Thyroid gland (tissue), 4 donors: ENCODE measurements at regions not wholly inside any gene's neighbourhood (a gene's known extent, or its start where the extent isn't known, plus 50 kb on each side); places are given as distances from the start of the nearest gene placed in this dataset.

ENCODE experiments used
- DNase-seq, 2 donors: peaks; one replicate each; pipeline ENCODE4 v3.0.0-alpha.2; 2019
- H3K27ac ChIP-seq, 3 donors: fragments of 200-600 bp; sonication (generic); 1 replicate in 2 of 3; 2 replicates in 1 of 3; pipeline ENCODE4 v1.5.1; 2016 to 2019; ENCODE audit warnings: mild to moderate bottlenecking in 1 of 3, moderate library complexity in 1 of 3
- H3K27me3 ChIP-seq: fragments of 200-600 bp; sonication (generic); one replicate; pipeline ENCODE4 v1.5.1; 2019
- H3K36me3 ChIP-seq, 2 donors: fragments of 200-600 bp; sonication (generic); one replicate each; pipeline ENCODE4 v1.5.1; 2016 to 2019
- H3K4me1 ChIP-seq, 2 donors: fragments of 200-600 bp; sonication (generic); one replicate each; pipeline ENCODE4 v1.5.1; 2017 to 2019
- H3K4me3 ChIP-seq, 3 donors: fragments of 200-600 bp; sonication (generic); replicated peaks in 1 of 3; 1 replicate in 2 of 3; 2 replicates in 1 of 3; pipeline ENCODE4 v1.5.1; 2016; ENCODE audit warnings: mild to moderate bottlenecking in 1 of 3
- H3K9me3 ChIP-seq: fragments of 200-600 bp; sonication (generic); one replicate; pipeline ENCODE4 v1.5.1; 2017
- POLR2A ChIP-seq, 2 donors: fragments of 450-650 bp; IDR thresholded peaks; one replicate each; pipeline ENCODE4 v1.6.1; 2017; ENCODE audit warnings: antibody characterized with exemption in 2 of 2, mild to moderate bottlenecking in 2 of 2, moderate library complexity in 1 of 2
- WGBS, 2 donors: methylation state at CpG; one replicate each; pipeline ENCODE4 v1.1.5; 2017; 5-methylcytosine and 5-hydroxymethylcytosine counted together
- intact Hi-C: fragments of 100-400 bp; cut with DNase I; formaldehyde crosslinking; loops from one replicate; pipeline ENCODE4 v1.15.1; 2023
- TF ChIP-seq, protein P1 (sequence below), 6 experiments: fragments of 200-600 bp in 3 of 6; fragments of 450-650 bp in 3 of 6; sonication (generic) in 3 of 6; IDR thresholded peaks; one replicate each; pipeline ENCODE4 v1.5.1; 2016 to 2019; ENCODE audit warnings: antibody characterized with exemption in 6 of 6, mild to moderate bottlenecking in 2 of 6, inconsistent platforms in 1 of 6, moderate library complexity in 1 of 6

- 90 to 95% methylated on average over 5 of the region's 5 CpGs for WGBS, 2 donors
- H3K27me3 ChIP-seq, result no peaks in the 10 kb centered on the region
- H3K27ac ChIP-seq, result no peak overlapping the region
- DNase-seq, result no peak
- intact Hi-C loops, result no loop called here
- H3K4me1 ChIP-seq, result no peaks in the 10 kb centered on the region
- no peak for TF ChIP-seq POLR2A (IDR thresholded peaks at IDR 0.05)
- TF ChIP-seq, protein P1, sequence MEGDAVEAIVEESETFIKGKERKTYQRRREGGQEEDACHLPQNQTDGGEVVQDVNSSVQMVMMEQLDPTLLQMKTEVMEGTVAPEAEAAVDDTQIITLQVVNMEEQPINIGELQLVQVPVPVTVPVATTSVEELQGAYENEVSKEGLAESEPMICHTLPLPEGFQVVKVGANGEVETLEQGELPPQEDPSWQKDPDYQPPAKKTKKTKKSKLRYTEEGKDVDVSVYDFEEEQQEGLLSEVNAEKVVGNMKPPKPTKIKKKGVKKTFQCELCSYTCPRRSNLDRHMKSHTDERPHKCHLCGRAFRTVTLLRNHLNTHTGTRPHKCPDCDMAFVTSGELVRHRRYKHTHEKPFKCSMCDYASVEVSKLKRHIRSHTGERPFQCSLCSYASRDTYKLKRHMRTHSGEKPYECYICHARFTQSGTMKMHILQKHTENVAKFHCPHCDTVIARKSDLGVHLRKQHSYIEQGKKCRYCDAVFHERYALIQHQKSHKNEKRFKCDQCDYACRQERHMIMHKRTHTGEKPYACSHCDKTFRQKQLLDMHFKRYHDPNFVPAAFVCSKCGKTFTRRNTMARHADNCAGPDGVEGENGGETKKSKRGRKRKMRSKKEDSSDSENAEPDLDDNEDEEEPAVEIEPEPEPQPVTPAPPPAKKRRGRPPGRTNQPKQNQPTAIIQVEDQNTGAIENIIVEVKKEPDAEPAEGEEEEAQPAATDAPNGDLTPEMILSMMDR (IDR thresholded peaks at IDR 0.05), result no peak
- H3K9me3 ChIP-seq, result no peaks in the 10 kb centered on the region
- no peak overlapping the region for H3K4me3 ChIP-seq
- no peaks in the 10 kb centered on the region for H3K36me3 ChIP-seq
These were observed 978.6 kb downstream of the NLGN4X start for GRCh38 chrX:5250106-5250505.

DNA sequence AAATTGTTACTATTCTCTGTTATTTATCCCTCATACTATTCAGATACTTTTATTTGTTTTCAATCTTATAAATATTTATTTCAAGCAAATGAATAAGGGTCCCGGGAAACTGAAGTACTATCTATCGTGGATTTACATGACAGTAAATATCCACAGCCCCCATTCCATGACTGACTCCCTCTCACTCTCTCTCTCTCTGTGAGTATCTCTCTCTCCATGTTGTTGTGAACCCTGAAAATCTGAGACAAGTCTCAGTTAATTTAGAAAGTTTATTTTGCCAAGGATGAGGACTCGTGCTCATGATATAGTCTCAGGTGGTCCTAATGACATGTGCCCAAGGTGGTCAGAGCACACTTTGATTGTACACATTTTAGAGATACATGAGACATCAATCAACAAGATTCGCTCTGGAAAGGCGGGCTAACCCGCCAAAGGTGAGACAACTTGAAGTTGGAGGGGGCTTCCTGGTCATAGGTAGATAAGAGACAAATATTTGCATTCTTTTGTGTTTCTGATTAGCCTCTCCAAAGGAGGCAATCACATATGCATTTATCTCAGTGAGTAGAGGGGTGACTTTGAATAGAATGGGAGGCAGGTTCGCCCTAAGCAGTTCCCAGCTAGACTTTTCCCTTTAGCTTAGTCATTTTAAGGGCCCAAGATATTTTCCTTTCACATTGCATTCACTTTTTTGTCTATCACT, 986.4 kb downstream of the NLGN4X start:
- Histone ChIP-seq H3K36me3 (no peaks in the 10 kb centered on the region), H3K9me3 (no peaks in the 10 kb centered on the region), H3K4me1 (no peaks in the 10 kb centered on the region), H3K27ac (no peak overlapping the region), H3K4me3 (no peak overlapping the region), H3K27me3 (no peaks in the 10 kb centered on the region)
- intact Hi-C loops, result no loop called here
- TF ChIP-seq, protein P1 (IDR thresholded peaks at IDR 0.05), result no peak
- TF ChIP-seq POLR2A (IDR thresholded peaks at IDR 0.05), result no peak
- WGBS, 2 donors, result 33% methylated on average over 6 of the region's 7 CpGs; no CpG with 5 or more reads in 1 of the 2 donors
- DNase-seq, result no peak

DNA sequence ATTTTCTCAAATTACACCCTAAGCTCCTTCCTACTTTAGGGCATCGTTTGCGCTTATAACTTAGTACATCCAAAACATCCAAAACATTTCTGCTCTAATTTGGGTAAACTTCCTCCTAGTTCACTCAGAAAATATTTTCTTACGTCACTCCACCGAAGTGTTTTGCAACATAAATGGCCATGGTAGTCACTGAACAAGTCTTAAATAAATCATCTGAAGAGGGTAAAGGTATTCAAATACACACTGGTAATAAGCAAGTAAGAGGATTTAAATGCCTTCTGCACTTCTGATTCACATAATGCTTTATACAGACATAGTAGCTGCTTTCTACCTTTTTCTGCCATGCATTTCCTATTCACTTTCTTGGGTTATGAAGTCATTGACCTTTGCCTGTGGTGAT, 991.9 kb downstream of the NLGN4X start:
- no peaks in the 10 kb centered on the region for H3K9me3 ChIP-seq
- no peak overlapping the region for H3K27ac ChIP-seq
- H3K27me3 ChIP-seq, result no peaks in the 10 kb centered on the region
- H3K4me1 ChIP-seq, result no peaks in the 10 kb centered on the region
- TF ChIP-seq POLR2A (IDR thresholded peaks at IDR 0.05), result no peak
- TF ChIP-seq, protein P1 (IDR thresholded peaks at IDR 0.05), result no peak
- 64 to 69% methylated on average over 4 of the region's 4 CpGs for WGBS, 2 donors
- no peak overlapping the region for H3K4me3 ChIP-seq
- intact Hi-C loops, result no loop called here
- H3K36me3 ChIP-seq, result no peaks in the 10 kb centered on the region
- no peak for DNase-seq

DNA sequence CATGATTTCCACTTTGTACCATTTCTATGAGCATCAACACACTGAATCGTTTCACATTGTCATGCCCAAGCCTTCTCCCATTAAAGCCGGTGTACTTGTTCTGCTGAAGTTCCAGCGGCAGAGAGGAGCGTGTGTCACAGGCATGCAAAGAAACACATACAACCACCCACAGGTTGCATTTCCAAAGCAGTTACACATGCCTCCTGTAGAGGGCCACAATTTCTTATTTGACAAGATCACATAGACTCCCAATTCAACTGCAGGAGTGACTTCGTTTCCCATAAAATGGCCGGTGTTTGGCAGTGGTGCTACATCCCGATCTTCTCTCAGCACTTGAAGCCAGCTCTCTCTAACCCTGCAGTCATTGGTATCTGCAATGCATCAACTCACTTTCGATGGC, 992.6 kb downstream of the NLGN4X start:
- no peaks in the 10 kb centered on the region for H3K9me3 ChIP-seq
- no peak overlapping the region for H3K27ac ChIP-seq
- TF ChIP-seq POLR2A (IDR thresholded peaks at IDR 0.05), result no peak
- TF ChIP-seq, protein P1 (IDR thresholded peaks at IDR 0.05), result no peak
- 59 to 67% methylated on average over 6 to 8 of the region's 8 CpGs for WGBS, 2 donors
- no peaks in the 10 kb centered on the region for H3K4me1 ChIP-seq
- H3K36me3 ChIP-seq, result no peaks in the 10 kb centered on the region
- no peaks in the 10 kb centered on the region for H3K27me3 ChIP-seq
- no peak for DNase-seq
- no peak overlapping the region for H3K4me3 ChIP-seq
- intact Hi-C loops, result no loop called here

GRCh38 chrX:5233830-5234229, 994.8 kb downstream of the NLGN4X start:
- no peak overlapping the region for H3K27ac ChIP-seq
- no peaks in the 10 kb centered on the region for H3K9me3 ChIP-seq
- TF ChIP-seq, protein P1 (IDR thresholded peaks at IDR 0.05), result no peak
- TF ChIP-seq POLR2A (IDR thresholded peaks at IDR 0.05), result no peak
- H3K4me1 ChIP-seq, result no peaks in the 10 kb centered on the region
- no peaks in the 10 kb centered on the region for H3K27me3 ChIP-seq
- no peak for DNase-seq
- H3K36me3 ChIP-seq, result no peaks in the 10 kb centered on the region
- intact Hi-C loops, result no loop called here
- no peak overlapping the region for H3K4me3 ChIP-seq
- WGBS, 2 donors, result 87 to 92% methylated on average over 3 of the region's 3 CpGs
